Activated T-helper 1 cell treated with Interleukin-2 at 50 U/mL for 16 hours (primary cell): ENCODE measurements at regions not wholly inside any gene's neighbourhood (a gene's known extent, or its start where the extent isn't known, plus 50 kb on each side); places are given as distances from the start of the nearest gene placed in this dataset.

Experiments used
- DNase-seq: peaks from one replicate; pipeline ENCODE4 v3.0.0-alpha.2; 2020; ENCODE audit warnings: low read depth

GRCh38 chr11:81744336-81745116, 989.1 kb downstream of the FAM181B start:
- no peak for DNase-seq

- no peak for DNase-seq
Measured at GRCh38 chr11:81725701-81726100, 1008.0 kb downstream of the FAM181B start.

- no peak for DNase-seq
Measured at GRCh38 chr11:81717695-81718094, 1016.0 kb downstream of the FAM181B start.

GRCh38 chr11:81707881-81708280, 1025.8 kb downstream of the FAM181B start:
- DNase-seq: no peak

- DNase-seq: no peak
Measured at GRCh38 chr11:81705283-81705682, 1028.4 kb downstream of the FAM181B start.

GRCh38 chr11:81700076-81700475, 1033.6 kb downstream of the FAM181B start:
- DNase-seq: no peak

- DNase-seq: no peak
Measured at GRCh38 chr11:81687057-81687456, 1046.6 kb downstream of the FAM181B start.

GRCh38 chr11:81674211-81674610, 1059.5 kb downstream of the FAM181B start:
- DNase-seq: no peak

- no peak for DNase-seq
Measured at GRCh38 chr11:81673001-81673400, 1060.7 kb downstream of the FAM181B start.

- DNase-seq: no peak
Measured at GRCh38 chr11:81669935-81670543, 1063.6 kb downstream of the FAM181B start.

- no peak for DNase-seq
Measured at GRCh38 chr11:81658722-81659121, 1074.9 kb downstream of the FAM181B start.

GRCh38 chr11:81655351-81655750, 1078.3 kb downstream of the FAM181B start:
- DNase-seq: no peak

GRCh38 chr11:81647374-81647773, 1086.3 kb downstream of the FAM181B start:
- no peak for DNase-seq

GRCh38 chr11:81644239-81644840, 1089.3 kb downstream of the FAM181B start:
- no peak for DNase-seq

GRCh38 chr11:81634483-81634882, 1099.2 kb downstream of the FAM181B start:
- DNase-seq: no peak

- no peak for DNase-seq
Measured at GRCh38 chr11:81602508-81602907, 1131.2 kb downstream of the FAM181B start.

GRCh38 chr11:81596704-81597103, 1137.0 kb downstream of the FAM181B start:
- DNase-seq: no peak

GRCh38 chr11:81585390-81585933, 1148.2 kb downstream of the FAM181B start:
- DNase-seq: no peak

- DNase-seq: no peak
Measured at GRCh38 chr11:81579339-81579738, 1154.3 kb downstream of the FAM181B start.

GRCh38 chr11:81578571-81578970, 1155.1 kb downstream of the FAM181B start:
- no peak for DNase-seq

- DNase-seq: no peak
Measured at GRCh38 chr11:81574301-81574700, 1159.4 kb downstream of the FAM181B start.

GRCh38 chr11:81573367-81573766, 1160.3 kb downstream of the FAM181B start:
- no peak for DNase-seq

- DNase-seq: no peak
Measured at GRCh38 chr11:81570669-81571068, 1163.0 kb downstream of the FAM181B start.
